ENCODE measurements at regions not wholly inside any gene's neighbourhood (a gene's known extent, or its start where the extent isn't known, plus 50 kb on each side); places are given as distances from the start of the nearest gene placed in this dataset.

- Histone ChIP-seq H3K9me3 (no peaks in the 10 kb centered on the region), H3K36me3 (ENCODE audit: control insufficient read depth, insufficient read depth, low read length) (no peaks in the 10 kb centered on the region), H3K4me3 (ENCODE audit: low read depth, low read length) (no peak overlapping the region), H3K4me1 (peaks cover 27% of the 10 kb centered on the region), H3K27me3 (replicated peaks; ENCODE audit: control insufficient read depth, insufficient read depth, low read length) (no peaks in the 10 kb centered on the region)
- DNase-seq, result no peak
- ChIA-PET CTCF (no interaction called here), POLR2A (no interaction called here)
- intact Hi-C loops (cut with micrococcal nuclease; ENCODE audit: unreplicated experiment), result no loop called here
- Mint-ChIP-seq H3K4me3 (ENCODE audit: unreplicated experiment) (no peak overlapping the region), H3K9me3 (ENCODE audit: unreplicated experiment) (no peaks in the 10 kb centered on the region), H3K4me1 (ENCODE audit: low read depth, unreplicated experiment) (peaks cover 6% of the 10 kb centered on the region), H3K36me3 (ENCODE audit: insufficient read depth, unreplicated experiment) (no peaks in the 10 kb centered on the region), H3K27ac (ENCODE audit: unreplicated experiment) (no peak overlapping the region), H3K27me3 (ENCODE audit: insufficient read depth, unreplicated experiment) (peaks cover 3% of the 10 kb centered on the region)
- BruUV-seq (replicated peaks), result no TSS peak
- no peak for TF ChIP-seq CTCF (IDR thresholded peaks at IDR 0.05; ENCODE audit: insufficient read depth in 1 of 2, low read depth in 1 of 2, low read length in 1 of 2, severe bottlenecking in 1 of 2, unreplicated experiment in 1 of 2)
These were observed 217.2 kb upstream of the PKDCC start for GRCh38 chr2:41830600-41830999.

GRCh38 chr2:41832218-41832617, 215.6 kb upstream of the PKDCC start:
- TF ChIP-seq CTCF (IDR thresholded peaks at IDR 0.05; ENCODE audit: insufficient read depth in 1 of 2, low read depth in 1 of 2, low read length in 1 of 2, severe bottlenecking in 1 of 2, unreplicated experiment in 1 of 2), result no peak
- H3K36me3 ChIP-seq (ENCODE audit: control insufficient read depth, insufficient read depth, low read length), result no peaks in the 10 kb centered on the region
- no peaks in the 10 kb centered on the region for H3K9me3 ChIP-seq
- no TSS peak for BruUV-seq (replicated peaks)
- no peak for DNase-seq
- Mint-ChIP-seq H3K4me3 (ENCODE audit: unreplicated experiment) (no peak overlapping the region), H3K36me3 (ENCODE audit: insufficient read depth, unreplicated experiment) (no peaks in the 10 kb centered on the region), H3K9me3 (ENCODE audit: unreplicated experiment) (no peaks in the 10 kb centered on the region), H3K27me3 (ENCODE audit: insufficient read depth, unreplicated experiment) (peaks cover 3% of the 10 kb centered on the region), H3K27ac (ENCODE audit: unreplicated experiment) (no peak overlapping the region), H3K4me1 (ENCODE audit: low read depth, unreplicated experiment) (peaks cover 6% of the 10 kb centered on the region)
- intact Hi-C loops (cut with micrococcal nuclease; ENCODE audit: unreplicated experiment), result no loop called here
- ChIA-PET POLR2A (no interaction called here), CTCF (no interaction called here)
- peaks cover 16% of the 10 kb centered on the region for H3K4me1 ChIP-seq
- no peak overlapping the region for H3K4me3 ChIP-seq (ENCODE audit: low read depth, low read length)
- no peaks in the 10 kb centered on the region for H3K27me3 ChIP-seq (replicated peaks; ENCODE audit: control insufficient read depth, insufficient read depth, low read length)

- intact Hi-C loops (cut with micrococcal nuclease; ENCODE audit: unreplicated experiment), result no loop called here
- H3K27me3 ChIP-seq (replicated peaks; ENCODE audit: control insufficient read depth, insufficient read depth, low read length), result no peaks in the 10 kb centered on the region
These were observed 212.4 kb upstream of the PKDCC start for GRCh38 chr2:41835401-41835800.

More at GRCh38 chr2:41835401-41835800, 212.4 kb upstream of the PKDCC start:
- Histone ChIP-seq H3K4me3 (ENCODE audit: low read depth, low read length) (no peak overlapping the region), H3K36me3 (ENCODE audit: control insufficient read depth, insufficient read depth, low read length) (no peaks in the 10 kb centered on the region), H3K4me1 (no peaks in the 10 kb centered on the region), H3K9me3 (no peaks in the 10 kb centered on the region)
- ChIA-PET POLR2A (no interaction called here), CTCF (no interaction called here)
- no peak for TF ChIP-seq CTCF (IDR thresholded peaks at IDR 0.05; ENCODE audit: insufficient read depth in 1 of 2, low read depth in 1 of 2, low read length in 1 of 2, severe bottlenecking in 1 of 2, unreplicated experiment in 1 of 2)
- DNase-seq, result no peak
- Mint-ChIP-seq H3K9me3 (ENCODE audit: unreplicated experiment) (no peaks in the 10 kb centered on the region), H3K27me3 (ENCODE audit: insufficient read depth, unreplicated experiment) (peaks cover 6% of the 10 kb centered on the region), H3K4me3 (ENCODE audit: unreplicated experiment) (no peak overlapping the region), H3K4me1 (ENCODE audit: low read depth, unreplicated experiment) (no peaks in the 10 kb centered on the region), H3K36me3 (ENCODE audit: insufficient read depth, unreplicated experiment) (no peaks in the 10 kb centered on the region), H3K27ac (ENCODE audit: unreplicated experiment) (no peak overlapping the region)
- no TSS peak for BruUV-seq (replicated peaks)
